ENCODE measurements at regions not wholly inside any gene's neighbourhood (a gene's known extent, or its start where the extent isn't known, plus 50 kb on each side); places are given as distances from the start of the nearest gene placed in this dataset.

DNA sequence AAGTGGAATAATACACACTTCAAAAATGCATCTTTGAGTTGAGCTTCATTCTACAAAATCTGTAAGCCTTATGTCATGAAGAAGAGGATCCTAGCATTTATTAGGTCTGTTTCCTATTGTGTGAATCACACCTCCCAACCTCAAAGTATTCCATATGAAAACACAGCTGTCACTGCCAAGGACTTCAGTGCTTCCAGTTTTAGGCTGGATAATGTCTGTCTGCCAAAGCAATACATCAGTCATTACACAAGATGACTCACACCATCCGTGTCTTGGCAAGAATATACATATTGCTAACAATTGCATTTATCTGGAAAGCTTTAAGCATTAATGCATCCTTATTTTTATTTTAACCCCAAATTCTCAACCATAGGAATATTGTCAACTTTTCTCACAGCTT is 125.7 kb upstream of the TMPRSS15 start:
- Histone ChIP-seq H3K36me3 (ENCODE audit: control insufficient read depth in 1 of 2, insufficient read depth in 2 of 2, low read depth in 1 of 2, low read length in 2 of 2) (no peaks in the 10 kb centered on the region), H2BK5ac (ENCODE audit: low read depth, low read length, poor library complexity, severe bottlenecking) (no peak overlapping the region), H3K4ac (ENCODE audit: low read depth in 1 of 2, low read length in 2 of 2) (no peak overlapping the region), H4K91ac (ENCODE audit: low read length) (no peak overlapping the region), H3K9me3 (ENCODE audit: control insufficient read depth, low read length) (no peaks in the 10 kb centered on the region), H3K4me1 (ENCODE audit: control insufficient read depth, insufficient read depth, low read depth, low read length) (no peaks in the 10 kb centered on the region), H3K27me3 (ENCODE audit: control insufficient read depth in 1 of 2, insufficient read depth in 1 of 2, low read length in 2 of 2) (no peaks in the 10 kb centered on the region), H3K14ac (ENCODE audit: low read length in 2 of 2) (no peak overlapping the region), H2AFZ (ENCODE audit: low read depth, low read length) (no peak overlapping the region), H2BK15ac (ENCODE audit: low read depth, poor library complexity, severe bottlenecking) (no peak overlapping the region), H3K27ac (ENCODE audit: low read length, poor library complexity, severe bottlenecking) (no peak overlapping the region), H3K18ac (ENCODE audit: low read depth in 1 of 2, low read length in 2 of 2) (no peak overlapping the region), H2BK12ac (ENCODE audit: low read length in 2 of 2) (no peak overlapping the region), H2AK5ac (ENCODE audit: low read length, severe bottlenecking) (no peak overlapping the region), H3K23ac (ENCODE audit: low read length in 2 of 2) (no peak overlapping the region), H3K79me1 (replicated peaks; ENCODE audit: low read length, poor library complexity, severe bottlenecking) (no peaks in the 10 kb centered on the region), H2BK120ac (ENCODE audit: low read depth, low read length) (no peak overlapping the region), H4K8ac (ENCODE audit: low read length) (no peak overlapping the region), H3K9ac (ENCODE audit: low read length) (no peak overlapping the region), H3K4me2 (ENCODE audit: low read length, poor library complexity, severe bottlenecking) (no peak overlapping the region), H3K4me3 (ENCODE audit: insufficient read depth in 1 of 2, low read depth in 1 of 2, low read length in 2 of 2) (no peak overlapping the region)
- 0% methylated on average over 1 of the region's 1 CpG for WGBS
- DNase-seq = peak; percentile 43

DNA sequence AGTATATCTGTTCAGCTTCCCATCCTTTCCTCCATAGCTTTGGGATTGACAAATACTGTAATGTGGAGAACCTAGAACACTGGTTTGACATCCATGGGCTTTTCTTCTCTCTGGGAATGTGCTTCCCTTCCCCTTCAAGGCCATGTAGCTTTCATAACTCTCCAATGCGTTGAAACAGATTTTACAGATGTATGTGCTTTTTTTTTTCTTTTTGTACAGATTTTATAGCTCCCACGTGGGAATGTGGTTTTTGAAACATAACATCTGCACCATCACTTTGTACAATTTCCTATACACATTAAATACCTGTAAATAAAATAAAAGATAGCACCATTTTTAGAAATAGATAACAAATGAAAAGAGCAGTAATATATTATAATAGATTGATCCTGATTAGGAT is 138.5 kb upstream of the TMPRSS15 start:
- Histone ChIP-seq H2BK15ac (ENCODE audit: low read depth, poor library complexity, severe bottlenecking) (no peak overlapping the region), H3K14ac (ENCODE audit: low read length in 2 of 2) (no peak overlapping the region), H3K27me3 (ENCODE audit: control insufficient read depth in 1 of 2, insufficient read depth in 1 of 2, low read length in 2 of 2) (no peaks in the 10 kb centered on the region), H2AK5ac (ENCODE audit: low read length, severe bottlenecking) (no peak overlapping the region), H2BK12ac (ENCODE audit: low read length in 2 of 2) (no peak overlapping the region), H3K36me3 (ENCODE audit: control insufficient read depth in 1 of 2, insufficient read depth in 2 of 2, low read depth in 1 of 2, low read length in 2 of 2) (no peaks in the 10 kb centered on the region), H3K4me1 (ENCODE audit: control insufficient read depth, insufficient read depth, low read depth, low read length) (no peaks in the 10 kb centered on the region), H3K4me2 (ENCODE audit: low read length, poor library complexity, severe bottlenecking) (no peak overlapping the region), H3K27ac (ENCODE audit: low read length, poor library complexity, severe bottlenecking) (no peak overlapping the region), H3K18ac (ENCODE audit: low read depth in 1 of 2, low read length in 2 of 2) (no peak overlapping the region), H3K9me3 (ENCODE audit: control insufficient read depth, low read length) (no peaks in the 10 kb centered on the region), H3K23ac (ENCODE audit: low read length in 2 of 2) (no peak overlapping the region), H3K79me1 (replicated peaks; ENCODE audit: low read length, poor library complexity, severe bottlenecking) (no peaks in the 10 kb centered on the region), H2BK120ac (ENCODE audit: low read depth, low read length) (no peak overlapping the region), H2AFZ (ENCODE audit: low read depth, low read length) (no peak overlapping the region), H3K4ac (ENCODE audit: low read depth in 1 of 2, low read length in 2 of 2) (no peak overlapping the region), H4K91ac (ENCODE audit: low read length) (no peak overlapping the region), H2BK5ac (ENCODE audit: low read depth, low read length, poor library complexity, severe bottlenecking) (no peak overlapping the region), H3K9ac (ENCODE audit: low read length) (no peak overlapping the region), H4K8ac (ENCODE audit: low read length) (no peak overlapping the region), H3K4me3 (ENCODE audit: insufficient read depth in 1 of 2, low read depth in 1 of 2, low read length in 2 of 2) (no peak overlapping the region)
- DNase-seq = no peak
- WGBS = no CpG with 5 or more reads among the region's 2 CpGs

- H3K9ac ChIP-seq (ENCODE audit: low read length) = no peak overlapping the region
- no peak overlapping the region for H2BK15ac ChIP-seq (ENCODE audit: low read depth, poor library complexity, severe bottlenecking)
- peak; percentile 32 for DNase-seq
- no peak overlapping the region for H2BK120ac ChIP-seq (ENCODE audit: low read depth, low read length)
- no peaks in the 10 kb centered on the region for H3K4me1 ChIP-seq (ENCODE audit: control insufficient read depth, insufficient read depth, low read depth, low read length)
- H2BK12ac ChIP-seq (ENCODE audit: low read length in 2 of 2) = no peak overlapping the region
- H4K8ac ChIP-seq (ENCODE audit: low read length) = no peak overlapping the region
- H3K9me3 ChIP-seq (ENCODE audit: control insufficient read depth, low read length) = no peaks in the 10 kb centered on the region
- no CpG with 5 or more reads among the region's 1 CpG for WGBS
- H3K4ac ChIP-seq (ENCODE audit: low read depth in 1 of 2, low read length in 2 of 2) = no peak overlapping the region
- no peak overlapping the region for H3K27ac ChIP-seq (ENCODE audit: low read length, poor library complexity, severe bottlenecking)
- H2AK5ac ChIP-seq (ENCODE audit: low read length, severe bottlenecking) = no peak overlapping the region
- no peak overlapping the region for H3K18ac ChIP-seq (ENCODE audit: low read depth in 1 of 2, low read length in 2 of 2)
- no peak overlapping the region for H4K91ac ChIP-seq (ENCODE audit: low read length)
- H3K4me2 ChIP-seq (ENCODE audit: low read length, poor library complexity, severe bottlenecking) = no peak overlapping the region
- H3K27me3 ChIP-seq (ENCODE audit: control insufficient read depth in 1 of 2, insufficient read depth in 1 of 2, low read length in 2 of 2) = no peaks in the 10 kb centered on the region
- no peak overlapping the region for H3K4me3 ChIP-seq (ENCODE audit: insufficient read depth in 1 of 2, low read depth in 1 of 2, low read length in 2 of 2)
- H2AFZ ChIP-seq (ENCODE audit: low read depth, low read length) = no peak overlapping the region
- H3K14ac ChIP-seq (ENCODE audit: low read length in 2 of 2) = no peak overlapping the region
- H2BK5ac ChIP-seq (ENCODE audit: low read depth, low read length, poor library complexity, severe bottlenecking) = no peak overlapping the region
- no peaks in the 10 kb centered on the region for H3K79me1 ChIP-seq (replicated peaks; ENCODE audit: low read length, poor library complexity, severe bottlenecking)
- H3K36me3 ChIP-seq (ENCODE audit: control insufficient read depth in 1 of 2, insufficient read depth in 2 of 2, low read depth in 1 of 2, low read length in 2 of 2) = no peaks in the 10 kb centered on the region
- H3K23ac ChIP-seq (ENCODE audit: low read length in 2 of 2) = no peak overlapping the region
These were observed 142.3 kb upstream of the TMPRSS15 start for GRCh38 chr21:18545908-18546307.

DNA sequence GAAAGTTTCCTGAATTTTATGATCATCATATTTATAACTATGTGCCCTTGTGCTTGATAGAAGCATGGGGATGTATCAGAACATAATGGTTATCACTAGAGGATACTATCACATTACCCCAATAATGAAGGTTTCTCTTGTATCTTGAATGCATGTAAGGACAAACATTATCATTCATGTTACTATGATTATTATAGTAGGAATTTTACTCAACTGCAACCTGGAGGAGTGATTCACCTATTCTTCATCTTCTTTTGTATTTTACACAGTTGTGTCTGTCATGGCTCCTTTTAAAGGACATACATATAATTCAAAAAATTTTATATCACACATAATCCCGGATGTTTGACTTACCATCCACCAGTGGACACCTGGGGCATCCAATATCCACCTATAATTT is 143.8 kb upstream of the TMPRSS15 start:
- WGBS = 95% methylated on average over 1 of the region's 1 CpG
- no peak overlapping the region for H2AK5ac ChIP-seq (ENCODE audit: low read length, severe bottlenecking)
- H4K91ac ChIP-seq (ENCODE audit: low read length) = no peak overlapping the region
- no peak overlapping the region for H3K14ac ChIP-seq (ENCODE audit: low read length in 2 of 2)
- no peak overlapping the region for H3K4me2 ChIP-seq (ENCODE audit: low read length, poor library complexity, severe bottlenecking)
- no peaks in the 10 kb centered on the region for H3K4me1 ChIP-seq (ENCODE audit: control insufficient read depth, insufficient read depth, low read depth, low read length)
- H4K8ac ChIP-seq (ENCODE audit: low read length) = no peak overlapping the region
- H3K36me3 ChIP-seq (ENCODE audit: control insufficient read depth in 1 of 2, insufficient read depth in 2 of 2, low read depth in 1 of 2, low read length in 2 of 2) = no peaks in the 10 kb centered on the region
- no peak overlapping the region for H3K23ac ChIP-seq (ENCODE audit: low read length in 2 of 2)
- no peak overlapping the region for H3K27ac ChIP-seq (ENCODE audit: low read length, poor library complexity, severe bottlenecking)
- no peaks in the 10 kb centered on the region for H3K79me1 ChIP-seq (replicated peaks; ENCODE audit: low read length, poor library complexity, severe bottlenecking)
- H3K9ac ChIP-seq (ENCODE audit: low read length) = no peak overlapping the region
- H3K9me3 ChIP-seq (ENCODE audit: control insufficient read depth, low read length) = no peaks in the 10 kb centered on the region
- no peak overlapping the region for H2BK15ac ChIP-seq (ENCODE audit: low read depth, poor library complexity, severe bottlenecking)
- no peak overlapping the region for H3K4me3 ChIP-seq (ENCODE audit: insufficient read depth in 1 of 2, low read depth in 1 of 2, low read length in 2 of 2)
- H3K27me3 ChIP-seq (ENCODE audit: control insufficient read depth in 1 of 2, insufficient read depth in 1 of 2, low read length in 2 of 2) = no peaks in the 10 kb centered on the region
- H2AFZ ChIP-seq (ENCODE audit: low read depth, low read length) = no peak overlapping the region
- H2BK12ac ChIP-seq (ENCODE audit: low read length in 2 of 2) = no peak overlapping the region
- H3K4ac ChIP-seq (ENCODE audit: low read depth in 1 of 2, low read length in 2 of 2) = no peak overlapping the region
- no peak for DNase-seq
- H2BK120ac ChIP-seq (ENCODE audit: low read depth, low read length) = no peak overlapping the region
- no peak overlapping the region for H3K18ac ChIP-seq (ENCODE audit: low read depth in 1 of 2, low read length in 2 of 2)
- H2BK5ac ChIP-seq (ENCODE audit: low read depth, low read length, poor library complexity, severe bottlenecking) = no peak overlapping the region

Measured in mesenchymal stem cell (in vitro differentiated cells and primary cell).